ENCODE measurements at regions not wholly inside any gene's neighbourhood (a gene's known extent, or its start where the extent isn't known, plus 50 kb on each side); places are given as distances from the start of the nearest gene placed in this dataset.

DNA sequence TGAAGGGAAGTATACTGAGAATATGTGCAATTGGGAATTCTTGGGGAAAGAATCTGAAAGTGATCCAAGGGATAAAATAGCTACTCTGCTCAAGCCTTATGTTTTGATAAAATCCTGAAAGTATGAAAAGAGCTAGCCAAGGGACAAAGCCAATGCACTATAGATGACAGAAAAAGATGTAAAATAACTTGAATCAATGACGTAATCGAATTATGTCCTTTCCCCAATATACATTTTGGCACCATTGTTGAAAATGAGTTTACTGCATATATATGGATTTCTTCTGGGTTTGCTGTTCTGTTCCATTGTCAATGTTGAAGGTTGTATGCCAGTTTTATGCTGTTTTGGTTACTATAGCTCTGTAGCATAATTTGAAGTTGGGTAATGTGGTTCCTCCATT lies 407.3 kb downstream of the DCAF12L2 start:
- Mint-ChIP-seq H3K27me3 (ENCODE audit: low read depth) (no peaks in the 10 kb centered on the region), H3K36me3 (ENCODE audit: low read depth) (peaks cover 1% of the 10 kb centered on the region), H3K4me3 (ENCODE audit: unreplicated experiment) (no peak overlapping the region), H3K27ac (ENCODE audit: unreplicated experiment) (no peak overlapping the region), H3K9me3 (ENCODE audit: low read depth) (peaks cover 52% of the 10 kb centered on the region), H3K4me1 (ENCODE audit: low read depth) (no peaks in the 10 kb centered on the region)
- no peak for DNase-seq (ENCODE audit: low spot score)
- TF ChIP-seq, protein P1, sequence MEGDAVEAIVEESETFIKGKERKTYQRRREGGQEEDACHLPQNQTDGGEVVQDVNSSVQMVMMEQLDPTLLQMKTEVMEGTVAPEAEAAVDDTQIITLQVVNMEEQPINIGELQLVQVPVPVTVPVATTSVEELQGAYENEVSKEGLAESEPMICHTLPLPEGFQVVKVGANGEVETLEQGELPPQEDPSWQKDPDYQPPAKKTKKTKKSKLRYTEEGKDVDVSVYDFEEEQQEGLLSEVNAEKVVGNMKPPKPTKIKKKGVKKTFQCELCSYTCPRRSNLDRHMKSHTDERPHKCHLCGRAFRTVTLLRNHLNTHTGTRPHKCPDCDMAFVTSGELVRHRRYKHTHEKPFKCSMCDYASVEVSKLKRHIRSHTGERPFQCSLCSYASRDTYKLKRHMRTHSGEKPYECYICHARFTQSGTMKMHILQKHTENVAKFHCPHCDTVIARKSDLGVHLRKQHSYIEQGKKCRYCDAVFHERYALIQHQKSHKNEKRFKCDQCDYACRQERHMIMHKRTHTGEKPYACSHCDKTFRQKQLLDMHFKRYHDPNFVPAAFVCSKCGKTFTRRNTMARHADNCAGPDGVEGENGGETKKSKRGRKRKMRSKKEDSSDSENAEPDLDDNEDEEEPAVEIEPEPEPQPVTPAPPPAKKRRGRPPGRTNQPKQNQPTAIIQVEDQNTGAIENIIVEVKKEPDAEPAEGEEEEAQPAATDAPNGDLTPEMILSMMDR (IDR thresholded peaks at IDR 0.05): no peak

DNA sequence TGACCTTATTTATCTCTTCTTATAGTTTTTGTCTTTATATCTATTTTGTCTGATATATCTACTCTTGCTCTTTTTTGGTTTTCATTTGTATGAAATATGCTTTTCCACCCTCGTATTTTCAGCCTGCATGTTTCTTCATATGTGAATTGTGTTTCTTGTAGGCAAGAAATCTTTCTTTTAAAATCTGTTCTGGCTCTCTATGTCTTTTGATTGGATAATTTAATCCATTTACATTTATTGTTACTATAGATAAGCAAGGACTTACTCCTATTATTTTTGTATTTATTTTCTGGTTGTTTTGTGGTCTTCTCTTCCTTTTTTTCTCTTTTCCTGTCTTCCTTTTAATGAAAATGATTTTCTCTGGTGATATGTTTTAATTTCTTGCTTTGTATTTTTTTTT lies 403.1 kb downstream of the DCAF12L2 start:
- Mint-ChIP-seq H3K27me3 (ENCODE audit: low read depth) (no peaks in the 10 kb centered on the region), H3K4me1 (ENCODE audit: low read depth) (no peaks in the 10 kb centered on the region), H3K36me3 (ENCODE audit: low read depth) (peaks cover 1% of the 10 kb centered on the region), H3K4me3 (ENCODE audit: unreplicated experiment) (no peak overlapping the region), H3K27ac (ENCODE audit: unreplicated experiment) (peak overlapping the region; percentile 2), H3K9me3 (ENCODE audit: low read depth) (peaks cover 70% of the 10 kb centered on the region)
- TF ChIP-seq, protein P1 (IDR thresholded peaks at IDR 0.05): no peak
- no peak for DNase-seq (ENCODE audit: low spot score)

DNA sequence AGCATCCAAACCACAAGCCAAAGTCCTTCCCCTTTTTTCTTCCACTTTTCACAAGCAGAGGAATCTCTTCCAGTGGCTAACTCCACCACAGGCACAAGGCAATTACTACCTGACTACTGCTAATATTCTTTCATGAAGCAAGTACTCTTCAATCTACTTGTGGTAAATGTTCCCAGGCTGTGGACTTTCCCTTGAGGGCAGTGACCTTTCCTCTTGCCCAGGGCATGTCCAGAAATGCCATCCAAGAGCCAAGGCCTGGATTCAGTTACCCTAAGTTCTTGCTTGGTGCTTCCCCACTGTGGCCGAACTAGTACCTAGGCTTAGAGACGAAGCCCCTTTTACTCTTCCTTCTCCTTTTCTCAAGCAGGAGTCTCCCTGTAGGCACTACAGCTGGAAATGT lies 400.7 kb downstream of the DCAF12L2 start:
- Mint-ChIP-seq H3K4me3 (ENCODE audit: unreplicated experiment) (no peak overlapping the region), H3K27ac (ENCODE audit: unreplicated experiment) (no peak overlapping the region), H3K27me3 (ENCODE audit: low read depth) (no peaks in the 10 kb centered on the region), H3K9me3 (ENCODE audit: low read depth) (peaks cover 54% of the 10 kb centered on the region), H3K36me3 (ENCODE audit: low read depth) (no peaks in the 10 kb centered on the region), H3K4me1 (ENCODE audit: low read depth) (no peaks in the 10 kb centered on the region)
- TF ChIP-seq, protein P1 (IDR thresholded peaks at IDR 0.05): no peak
- no peak for DNase-seq (ENCODE audit: low spot score)

GRCh38 chrX:125769628-125770027 lies 396.5 kb downstream of the DCAF12L2 start:
- DNase-seq (ENCODE audit: low spot score): no peak
- Mint-ChIP-seq H3K36me3 (ENCODE audit: low read depth) (no peaks in the 10 kb centered on the region), H3K4me3 (ENCODE audit: unreplicated experiment) (no peak overlapping the region), H3K4me1 (ENCODE audit: low read depth) (no peaks in the 10 kb centered on the region), H3K27ac (ENCODE audit: unreplicated experiment) (no peak overlapping the region), H3K27me3 (ENCODE audit: low read depth) (no peaks in the 10 kb centered on the region), H3K9me3 (ENCODE audit: low read depth) (peaks cover 24% of the 10 kb centered on the region)
- TF ChIP-seq, protein P1 (IDR thresholded peaks at IDR 0.05): no peak

- Mint-ChIP-seq H3K27me3 (ENCODE audit: low read depth) (no peaks in the 10 kb centered on the region), H3K36me3 (ENCODE audit: low read depth) (no peaks in the 10 kb centered on the region), H3K4me3 (ENCODE audit: unreplicated experiment) (no peak overlapping the region), H3K9me3 (ENCODE audit: low read depth) (peaks cover 9% of the 10 kb centered on the region), H3K4me1 (ENCODE audit: low read depth) (no peaks in the 10 kb centered on the region), H3K27ac (ENCODE audit: unreplicated experiment) (no peak overlapping the region)
- no peak for DNase-seq (ENCODE audit: low spot score)
- TF ChIP-seq, protein P1 (IDR thresholded peaks at IDR 0.05): no peak
Observed at GRCh38 chrX:125778261-125778660, 387.8 kb downstream of the DCAF12L2 start.

Measured in chondrocyte (in vitro differentiated cells).